Ishikawa (cell line): ENCODE measurements at regions not wholly inside any gene's neighbourhood (a gene's known extent, or its start where the extent isn't known, plus 50 kb on each side); places are given as distances from the start of the nearest gene placed in this dataset.

Source experiments
- CEBPB ChIP-seq: IDR thresholded peaks from 2 replicates; pipeline ENCODE4 v1.6.1; 2012
- EGR1 ChIP-seq: IDR thresholded peaks from 2 replicates; pipeline ENCODE4 v1.6.1; 2012
- EP300 ChIP-seq: IDR thresholded peaks from 2 replicates; pipeline ENCODE4 v1.6.1; 2012; ENCODE audit warnings: borderline replicate concordance
- FOXM1 ChIP-seq: IDR thresholded peaks from 2 replicates; pipeline ENCODE4 v1.6.1; 2012; ENCODE audit warnings: low read depth, borderline replicate concordance
- MAX ChIP-seq: IDR thresholded peaks from 2 replicates; pipeline ENCODE4 v1.6.1; 2012
- NFIC ChIP-seq: IDR thresholded peaks from 2 replicates; pipeline ENCODE4 v1.6.1; 2012
- RAD21 ChIP-seq: IDR thresholded peaks from 2 replicates; pipeline ENCODE4 v1.6.1; 2012; ENCODE audit warnings: low read depth
- REST ChIP-seq: IDR thresholded peaks from 2 replicates; pipeline ENCODE4 v1.6.1; 2012; ENCODE audit warnings: low read depth, mild to moderate bottlenecking
- TAF1 ChIP-seq: IDR thresholded peaks from 2 replicates; pipeline ENCODE4 v1.6.1; 2012; ENCODE audit warnings: low read depth, mild to moderate bottlenecking
- TCF12 ChIP-seq: IDR thresholded peaks from 2 replicates; pipeline ENCODE4 v1.6.1; 2012; ENCODE audit warnings: low read depth
- TEAD4 ChIP-seq: IDR thresholded peaks from 2 replicates; pipeline ENCODE4 v1.6.1; 2012
- USF1 ChIP-seq: IDR thresholded peaks from 2 replicates; pipeline ENCODE4 v1.6.1; 2012
- YY1 ChIP-seq: IDR thresholded peaks from 2 replicates; pipeline ENCODE4 v1.6.1; 2012; ENCODE audit warnings: low read depth
- ZBTB7A ChIP-seq: IDR thresholded peaks from 2 replicates; pipeline ENCODE4 v1.6.1; 2012; ENCODE audit warnings: low read depth

DNA sequence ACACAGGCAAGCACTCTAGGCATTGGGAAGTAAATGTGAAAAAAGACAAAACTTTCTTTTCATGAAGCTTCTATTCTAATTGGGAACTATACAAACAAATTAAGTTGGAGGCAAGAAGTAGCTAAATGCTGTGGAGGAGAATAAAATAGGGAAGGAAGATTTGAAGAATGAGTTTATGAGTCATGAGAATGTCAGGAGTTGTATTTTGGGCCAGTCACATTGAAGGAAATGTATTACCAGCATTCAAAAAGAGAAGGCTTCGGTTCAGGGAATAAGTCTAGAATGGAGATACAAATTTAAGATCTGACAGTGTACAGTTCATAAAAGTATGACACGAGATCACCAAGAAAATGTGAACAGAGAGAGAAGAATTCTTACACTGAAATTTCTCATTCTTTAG, 666.5 kb downstream of the ADCYAP1 start:
- TF ChIP-seq RAD21 (no peak), USF1 (no peak), REST (no peak), ZBTB7A (no peak), TAF1 (no peak), EP300 (no peak), YY1 (no peak), MAX (no peak), NFIC (no peak), CEBPB (no peak), TEAD4 (no peak), TCF12 (no peak), EGR1 (no peak), FOXM1 (no peak)
